ENCODE measurements at regions not wholly inside any gene's neighbourhood (a gene's known extent, or its start where the extent isn't known, plus 50 kb on each side); places are given as distances from the start of the nearest gene placed in this dataset.

DNA sequence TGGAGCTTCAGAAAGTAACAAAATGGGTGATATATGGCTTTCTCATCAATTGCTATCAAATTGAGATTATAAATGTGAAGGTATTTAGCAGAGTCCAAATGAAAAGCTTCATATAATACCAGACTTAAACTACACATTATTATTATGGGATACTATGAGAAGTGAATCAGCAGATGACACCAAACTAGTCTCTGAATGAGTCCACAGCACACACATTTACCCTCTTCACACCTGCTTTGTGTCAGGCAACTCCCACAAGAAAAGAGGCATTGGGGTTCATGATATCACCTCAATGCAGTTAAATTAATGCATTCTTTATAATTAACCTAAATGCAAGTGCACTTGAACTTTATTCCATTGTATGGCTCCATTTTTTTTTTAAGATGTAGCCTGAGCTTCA lies 330.5 kb downstream of the BCL11B start:
- Histone ChIP-seq H3K4me2 (ENCODE audit: low read length) (no peak overlapping the region), H3K4ac (ENCODE audit: low read depth, low read length) (no peak overlapping the region), H3K14ac (ENCODE audit: low read length) (no peak overlapping the region), H3K79me2 (ENCODE audit: control insufficient read depth, insufficient read depth, low read length, poor library complexity) (no peaks in the 10 kb centered on the region), H2BK12ac (ENCODE audit: low read length) (no peak overlapping the region), H2AFZ (ENCODE audit: insufficient read depth, low read length, poor library complexity) (no peak overlapping the region), H3K23ac (ENCODE audit: low read length) (no peak overlapping the region), H3K27me3 (ENCODE audit: insufficient read depth, low read length) (no peaks in the 10 kb centered on the region), H3K36me3 (ENCODE audit: control insufficient read depth in 1 of 2, insufficient read depth in 2 of 2, low read length in 2 of 2) (no peaks in the 10 kb centered on the region), H3K27ac (ENCODE audit: low read depth, low read length) (no peak overlapping the region), H4K8ac (ENCODE audit: low read depth, low read length) (no peak overlapping the region), H3K9ac (ENCODE audit: low read length) (no peak overlapping the region), H2BK5ac (ENCODE audit: low read depth, low read length, poor library complexity) (no peak overlapping the region), H3K4me3 (ENCODE audit: low read depth, low read length) (no peak overlapping the region), H3K79me1 (ENCODE audit: low read length) (no peaks in the 10 kb centered on the region), H4K12ac (ENCODE audit: low read depth, low read length) (no peak overlapping the region), H3K18ac (ENCODE audit: low read length) (no peak overlapping the region), H3K9me3 (ENCODE audit: insufficient read depth, low read depth, low read length) (no peaks in the 10 kb centered on the region), H2BK120ac (ENCODE audit: insufficient read depth, low read length, poor library complexity) (no peak overlapping the region), H2AK5ac (ENCODE audit: low read length) (no peak overlapping the region), H3K4me1 (ENCODE audit: control insufficient read depth in 1 of 2, insufficient read depth in 2 of 2, low read length in 2 of 2) (no peaks in the 10 kb centered on the region), H4K91ac (ENCODE audit: low read depth, low read length) (no peak overlapping the region)
- DNase-seq = no peak

DNA sequence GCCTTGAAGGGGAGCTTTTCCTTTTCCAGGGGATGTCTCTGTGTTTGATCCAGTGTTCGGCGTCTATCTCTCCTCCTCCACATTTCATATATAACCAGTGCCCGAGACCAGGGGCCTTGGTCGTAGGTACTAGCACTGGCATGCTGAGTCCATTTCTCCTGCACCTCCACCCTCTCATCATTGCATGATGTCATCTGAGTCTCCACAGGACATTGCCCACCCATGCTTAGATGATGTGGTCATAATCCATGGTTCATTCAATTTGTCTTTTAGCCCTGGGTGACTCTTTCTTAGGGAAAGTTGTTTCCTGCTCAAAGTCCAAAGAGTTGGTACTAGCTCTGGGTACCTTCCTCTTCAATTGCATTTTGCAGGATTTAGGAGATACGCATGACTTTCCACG lies 328.1 kb downstream of the BCL11B start:
- Histone ChIP-seq H3K79me2 (ENCODE audit: control insufficient read depth, insufficient read depth, low read length, poor library complexity) (no peaks in the 10 kb centered on the region), H3K9me3 (ENCODE audit: insufficient read depth, low read depth, low read length) (no peaks in the 10 kb centered on the region), H3K27ac (ENCODE audit: low read depth, low read length) (no peak overlapping the region), H2AFZ (ENCODE audit: insufficient read depth, low read length, poor library complexity) (no peak overlapping the region), H4K12ac (ENCODE audit: low read depth, low read length) (no peak overlapping the region), H3K4me2 (ENCODE audit: low read length) (no peak overlapping the region), H3K14ac (ENCODE audit: low read length) (no peak overlapping the region), H3K4ac (ENCODE audit: low read depth, low read length) (no peak overlapping the region), H3K4me1 (ENCODE audit: control insufficient read depth in 1 of 2, insufficient read depth in 2 of 2, low read length in 2 of 2) (no peaks in the 10 kb centered on the region), H3K27me3 (ENCODE audit: insufficient read depth, low read length) (no peaks in the 10 kb centered on the region), H4K91ac (ENCODE audit: low read depth, low read length) (no peak overlapping the region), H2BK5ac (ENCODE audit: low read depth, low read length, poor library complexity) (no peak overlapping the region), H2AK5ac (ENCODE audit: low read length) (no peak overlapping the region), H2BK120ac (ENCODE audit: insufficient read depth, low read length, poor library complexity) (no peak overlapping the region), H3K23ac (ENCODE audit: low read length) (no peak overlapping the region), H2BK12ac (ENCODE audit: low read length) (no peak overlapping the region), H3K9ac (ENCODE audit: low read length) (no peak overlapping the region), H3K79me1 (ENCODE audit: low read length) (no peaks in the 10 kb centered on the region), H3K36me3 (ENCODE audit: control insufficient read depth in 1 of 2, insufficient read depth in 2 of 2, low read length in 2 of 2) (no peaks in the 10 kb centered on the region), H3K18ac (ENCODE audit: low read length) (no peak overlapping the region), H3K4me3 (ENCODE audit: low read depth, low read length) (no peak overlapping the region), H4K8ac (ENCODE audit: low read depth, low read length) (no peak overlapping the region)
- DNase-seq = no peak
- no CpG with 5 or more reads among the region's 6 CpGs for WGBS (ENCODE audit: extremely low coverage, insufficient coverage, insufficient read length)

DNA sequence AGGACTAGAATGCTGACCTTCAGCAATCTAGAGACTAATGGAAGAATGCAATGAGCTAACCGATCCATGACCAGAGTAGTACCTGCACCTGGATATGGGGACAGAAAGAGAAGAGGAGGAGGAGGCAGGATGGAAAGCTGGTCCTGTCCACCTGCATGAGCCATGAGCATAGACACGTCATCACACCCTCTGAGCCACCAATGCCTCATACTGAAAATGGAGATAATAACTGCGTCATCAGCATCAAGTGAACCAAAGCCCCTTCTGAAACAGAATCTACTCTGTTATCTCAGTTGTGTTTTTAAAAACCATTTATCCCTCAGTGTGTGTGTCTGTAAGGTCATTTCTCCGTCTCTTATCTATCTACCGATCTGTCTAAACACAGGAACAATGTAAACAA lies 327.0 kb downstream of the BCL11B start:
- H3K9ac ChIP-seq (ENCODE audit: low read length) = no peak overlapping the region
- H3K79me2 ChIP-seq (ENCODE audit: control insufficient read depth, insufficient read depth, low read length, poor library complexity) = no peaks in the 10 kb centered on the region
- H2BK5ac ChIP-seq (ENCODE audit: low read depth, low read length, poor library complexity) = no peak overlapping the region
- H3K36me3 ChIP-seq (ENCODE audit: control insufficient read depth in 1 of 2, insufficient read depth in 2 of 2, low read length in 2 of 2) = no peaks in the 10 kb centered on the region
- H3K27ac ChIP-seq (ENCODE audit: low read depth, low read length) = no peak overlapping the region
- WGBS (ENCODE audit: extremely low coverage, insufficient coverage, insufficient read length) = no CpG with 5 or more reads among the region's 5 CpGs
- no peak overlapping the region for H3K4me3 ChIP-seq (ENCODE audit: low read depth, low read length)
- no peaks in the 10 kb centered on the region for H3K4me1 ChIP-seq (ENCODE audit: control insufficient read depth in 1 of 2, insufficient read depth in 2 of 2, low read length in 2 of 2)
- no peak overlapping the region for H3K18ac ChIP-seq (ENCODE audit: low read length)
- H3K14ac ChIP-seq (ENCODE audit: low read length) = no peak overlapping the region
- no peak overlapping the region for H2AK5ac ChIP-seq (ENCODE audit: low read length)
- H4K91ac ChIP-seq (ENCODE audit: low read depth, low read length) = no peak overlapping the region
- H3K27me3 ChIP-seq (ENCODE audit: insufficient read depth, low read length) = no peaks in the 10 kb centered on the region
- no peak overlapping the region for H2AFZ ChIP-seq (ENCODE audit: insufficient read depth, low read length, poor library complexity)
- no peak overlapping the region for H4K12ac ChIP-seq (ENCODE audit: low read depth, low read length)
- H2BK120ac ChIP-seq (ENCODE audit: insufficient read depth, low read length, poor library complexity) = no peak overlapping the region
- H3K4ac ChIP-seq (ENCODE audit: low read depth, low read length) = no peak overlapping the region
- H3K9me3 ChIP-seq (ENCODE audit: insufficient read depth, low read depth, low read length) = peaks cover 2% of the 10 kb centered on the region
- H4K8ac ChIP-seq (ENCODE audit: low read depth, low read length) = no peak overlapping the region
- H3K79me1 ChIP-seq (ENCODE audit: low read length) = no peaks in the 10 kb centered on the region
- H3K4me2 ChIP-seq (ENCODE audit: low read length) = no peak overlapping the region
- H2BK12ac ChIP-seq (ENCODE audit: low read length) = no peak overlapping the region
- DNase-seq = no peak
- no peak overlapping the region for H3K23ac ChIP-seq (ENCODE audit: low read length)

DNA sequence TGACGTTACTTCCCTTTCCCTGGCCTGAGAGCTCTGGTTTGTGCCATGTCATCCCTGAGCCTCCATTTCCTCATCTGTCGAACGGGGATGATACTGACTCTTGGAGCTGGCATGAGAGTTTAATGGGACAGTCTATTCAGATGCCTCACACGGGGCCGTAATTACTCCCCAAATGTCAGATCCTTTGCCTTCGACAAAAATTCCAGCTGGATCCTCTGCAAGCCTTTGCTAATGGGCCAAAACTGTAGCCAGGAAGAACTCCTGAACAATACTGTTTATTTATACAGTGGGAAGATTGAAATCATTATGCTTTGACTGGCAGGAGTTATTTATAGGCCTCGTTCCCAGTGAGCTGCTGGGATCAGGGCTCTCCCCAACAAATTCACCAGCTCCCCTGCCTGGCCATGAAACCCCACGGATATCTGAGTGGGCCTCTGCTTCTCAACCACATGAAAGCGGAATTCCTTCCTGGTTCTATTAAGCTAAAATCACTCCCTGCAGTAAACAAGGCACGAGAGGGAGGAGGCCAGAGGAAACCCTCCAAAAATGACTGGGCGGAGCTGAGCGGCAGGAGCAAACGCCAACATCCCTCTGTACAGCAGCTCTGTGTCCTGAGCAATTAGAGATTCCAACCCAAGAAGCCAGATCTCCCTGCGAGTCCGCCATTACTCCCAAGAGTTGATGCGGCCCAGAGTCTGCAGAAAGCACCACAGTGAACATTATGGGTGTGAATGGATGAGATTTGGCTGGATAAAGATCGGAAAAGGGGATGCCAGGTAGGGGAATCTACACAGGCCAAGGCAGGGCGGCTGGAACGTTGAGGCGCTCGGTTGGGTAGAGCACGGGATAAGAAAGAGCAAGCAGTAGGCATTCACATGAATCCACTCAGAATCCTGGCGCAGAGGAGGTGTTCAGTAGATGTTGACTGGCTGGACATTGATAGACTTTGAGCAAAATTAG lies 326.1 kb downstream of the BCL11B start:
- no peaks in the 10 kb centered on the region for H3K79me2 ChIP-seq (ENCODE audit: control insufficient read depth, insufficient read depth, low read length, poor library complexity)
- H3K23ac ChIP-seq (ENCODE audit: low read length) = no peak overlapping the region
- H3K36me3 ChIP-seq (ENCODE audit: control insufficient read depth in 1 of 2, insufficient read depth in 2 of 2, low read length in 2 of 2) = no peaks in the 10 kb centered on the region
- no peak overlapping the region for H2BK12ac ChIP-seq (ENCODE audit: low read length)
- H3K27ac ChIP-seq (ENCODE audit: low read depth, low read length) = no peak overlapping the region
- H3K4me2 ChIP-seq (ENCODE audit: low read length) = no peak overlapping the region
- no peak overlapping the region for H4K12ac ChIP-seq (ENCODE audit: low read depth, low read length)
- no peak overlapping the region for H2AK5ac ChIP-seq (ENCODE audit: low read length)
- peaks cover 2% of the 10 kb centered on the region for H3K9me3 ChIP-seq (ENCODE audit: insufficient read depth, low read depth, low read length)
- H3K18ac ChIP-seq (ENCODE audit: low read length) = no peak overlapping the region
- no peak overlapping the region for H4K8ac ChIP-seq (ENCODE audit: low read depth, low read length)
- no peak overlapping the region for H3K4me3 ChIP-seq (ENCODE audit: low read depth, low read length)
- H2AFZ ChIP-seq (ENCODE audit: insufficient read depth, low read length, poor library complexity) = no peak overlapping the region
- no CpG with 5 or more reads among the region's 23 CpGs for WGBS (ENCODE audit: extremely low coverage, insufficient coverage, insufficient read length)
- H2BK120ac ChIP-seq (ENCODE audit: insufficient read depth, low read length, poor library complexity) = no peak overlapping the region
- no peak overlapping the region for H2BK5ac ChIP-seq (ENCODE audit: low read depth, low read length, poor library complexity)
- H3K9ac ChIP-seq (ENCODE audit: low read length) = no peak overlapping the region
- no peak overlapping the region for H3K4ac ChIP-seq (ENCODE audit: low read depth, low read length)
- H3K27me3 ChIP-seq (ENCODE audit: insufficient read depth, low read length) = no peaks in the 10 kb centered on the region
- H3K79me1 ChIP-seq (ENCODE audit: low read length) = no peaks in the 10 kb centered on the region
- H3K4me1 ChIP-seq (ENCODE audit: control insufficient read depth in 1 of 2, insufficient read depth in 2 of 2, low read length in 2 of 2) = no peaks in the 10 kb centered on the region
- DNase-seq = no peak
- H4K91ac ChIP-seq (ENCODE audit: low read depth, low read length) = no peak overlapping the region
- no peak overlapping the region for H3K14ac ChIP-seq (ENCODE audit: low read length)
